Frontal cortex (tissue), 3 donors: ENCODE measurements at regions not wholly inside any gene's neighbourhood (a gene's known extent, or its start where the extent isn't known, plus 50 kb on each side); places are given as distances from the start of the nearest gene placed in this dataset.
"Not testable (repeated sequence)": the region's sequence is repeated elsewhere in the genome, so short reads cannot be mapped to it uniquely, and the experiment has no call there.

ENCODE experiments used
- DNase-seq, 2 donors: peaks; one replicate each; pipeline ENCODE4 v3.0.0; 2012; ENCODE audit warnings: low spot score in 2 of 2
- FAIRE-seq: peaks from 2 replicates; lab custom pipeline; 2012; peaks lifted over from hg19 to GRCh38; lab: Jason Lieb, UNC
- donor health status: control.
- donor health status: control.
- donor health status: control.

- DNase-seq (no peak), FAIRE-seq (no peak)
These were observed 340.5 kb upstream of the MAOA start for GRCh38 chrX:43315622-43316021.

- FAIRE-seq (no peak), DNase-seq (no peak)
These were observed 340.0 kb upstream of the MAOA start for GRCh38 chrX:43316146-43316545.

GRCh38 chrX:43317378-43317777 lies 338.7 kb upstream of the MAOA start:
- DNase-seq (no peak), FAIRE-seq (no peak)

- FAIRE-seq (no peak), DNase-seq (no peak)
These were observed 327.6 kb upstream of the MAOA start for GRCh38 chrX:43328358-43328946.

- FAIRE-seq (no peak), DNase-seq (no peak)
These were observed 322.6 kb upstream of the MAOA start for GRCh38 chrX:43333543-43333942.

- no peak for DNase-seq
These were observed 310.9 kb upstream of the MAOA start for GRCh38 chrX:43345166-43345565.

GRCh38 chrX:43349363-43349762 lies 306.7 kb upstream of the MAOA start:
- DNase-seq: no peak
- no peak for FAIRE-seq

More at GRCh38 chrX:43345166-43345565, 310.9 kb upstream of the MAOA start:
- FAIRE-seq: no peak

GRCh38 chrX:43350935-43351334 lies 305.2 kb upstream of the MAOA start:
- DNase-seq (no peak), FAIRE-seq (no peak)

GRCh38 chrX:43357741-43358140 lies 298.4 kb upstream of the MAOA start:
- DNase-seq: no peak
- no peak for FAIRE-seq

GRCh38 chrX:43373032-43373431 lies 283.1 kb upstream of the MAOA start:
- no peak for FAIRE-seq
- DNase-seq: no peak

- DNase-seq: no peak
- no peak for FAIRE-seq
These were observed 281.0 kb upstream of the MAOA start for GRCh38 chrX:43375136-43375535.

GRCh38 chrX:43380704-43381103 lies 275.4 kb upstream of the MAOA start:
- DNase-seq (no peak), FAIRE-seq (no peak)

- DNase-seq (no peak), FAIRE-seq (no peak)
These were observed 269.2 kb upstream of the MAOA start for GRCh38 chrX:43386875-43387274.

- DNase-seq: no peak
- no peak for FAIRE-seq
These were observed 250.9 kb upstream of the MAOA start for GRCh38 chrX:43405191-43405590.

- FAIRE-seq (no peak), DNase-seq (no peak)
These were observed 232.2 kb upstream of the MAOA start for GRCh38 chrX:43423876-43424275.

GRCh38 chrX:43436517-43436916 lies 219.6 kb upstream of the MAOA start:
- DNase-seq: no peak
- no peak for FAIRE-seq

- DNase-seq: no peak
- no peak for FAIRE-seq
These were observed 209.3 kb upstream of the MAOA start for GRCh38 chrX:43446752-43447151.

GRCh38 chrX:43448688-43449087 lies 207.4 kb upstream of the MAOA start:
- no peak for FAIRE-seq
- DNase-seq: no peak

- FAIRE-seq (no peak), DNase-seq (no peak)
These were observed 205.7 kb upstream of the MAOA start for GRCh38 chrX:43450355-43450754.

- FAIRE-seq, DNase-seq: not testable (repeated sequence)
These were observed 204.0 kb upstream of the MAOA start for GRCh38 chrX:43451976-43452686.

GRCh38 chrX:43456063-43456462 lies 200.0 kb upstream of the MAOA start:
- FAIRE-seq: no peak
- no peak for DNase-seq

GRCh38 chrX:43456906-43457305 lies 199.2 kb upstream of the MAOA start:
- no peak for DNase-seq
- no peak for FAIRE-seq
